NCI-H510A treated with DMSO at 0.1 percent for 48 hours (cell line): ENCODE measurements at regions not wholly inside any gene's neighbourhood (a gene's known extent, or its start where the extent isn't known, plus 50 kb on each side); places are given as distances from the start of the nearest gene placed in this dataset.

Source experiments
- DNase-seq: peaks from one replicate; lab custom pipeline; 2025; lab: John Stamatoyannopoulos, UW

DNA sequence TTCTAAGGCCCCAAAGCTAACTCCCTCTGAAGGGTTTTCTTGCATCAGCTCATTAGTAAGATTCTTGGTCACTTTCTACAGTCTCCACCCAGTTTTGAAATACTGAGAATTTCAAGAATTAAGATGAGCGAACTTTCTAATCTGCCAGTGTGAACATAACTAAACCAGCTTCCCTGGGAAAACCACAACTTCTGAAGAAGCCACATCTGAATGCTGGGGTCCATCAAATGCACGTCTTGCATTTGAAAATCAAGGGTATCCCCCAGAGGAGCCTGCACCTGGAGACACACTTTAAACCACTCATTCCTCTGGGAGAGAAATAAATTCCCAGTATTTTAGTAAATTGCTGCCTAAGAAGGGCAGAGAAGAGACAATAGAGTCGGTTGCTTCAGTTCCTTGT is 292.1 kb upstream of the CDH4 start:
- no peak for DNase-seq

DNA sequence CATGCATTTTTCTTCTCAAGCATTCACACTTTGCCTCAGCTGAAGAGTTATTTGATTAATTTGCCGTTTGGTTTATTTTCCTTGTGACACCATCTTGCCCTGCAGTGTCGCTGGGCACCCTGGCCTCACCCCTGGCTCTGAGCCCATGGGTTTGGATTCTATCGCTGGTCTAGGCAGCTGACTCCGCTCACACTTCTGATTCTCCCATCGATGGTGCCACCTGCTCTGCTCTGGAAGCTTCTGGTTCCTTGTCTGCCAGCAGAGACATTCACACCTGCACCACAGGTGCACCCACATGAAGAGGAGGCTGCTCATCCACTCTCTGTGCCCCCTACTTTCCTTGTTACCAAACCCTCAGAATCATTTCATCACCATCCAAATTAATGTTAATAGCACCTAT is 291.6 kb upstream of the CDH4 start:
- no peak for DNase-seq

GRCh38 chr20:60961551-60961950 is 290.5 kb upstream of the CDH4 start:
- DNase-seq: no peak

DNA sequence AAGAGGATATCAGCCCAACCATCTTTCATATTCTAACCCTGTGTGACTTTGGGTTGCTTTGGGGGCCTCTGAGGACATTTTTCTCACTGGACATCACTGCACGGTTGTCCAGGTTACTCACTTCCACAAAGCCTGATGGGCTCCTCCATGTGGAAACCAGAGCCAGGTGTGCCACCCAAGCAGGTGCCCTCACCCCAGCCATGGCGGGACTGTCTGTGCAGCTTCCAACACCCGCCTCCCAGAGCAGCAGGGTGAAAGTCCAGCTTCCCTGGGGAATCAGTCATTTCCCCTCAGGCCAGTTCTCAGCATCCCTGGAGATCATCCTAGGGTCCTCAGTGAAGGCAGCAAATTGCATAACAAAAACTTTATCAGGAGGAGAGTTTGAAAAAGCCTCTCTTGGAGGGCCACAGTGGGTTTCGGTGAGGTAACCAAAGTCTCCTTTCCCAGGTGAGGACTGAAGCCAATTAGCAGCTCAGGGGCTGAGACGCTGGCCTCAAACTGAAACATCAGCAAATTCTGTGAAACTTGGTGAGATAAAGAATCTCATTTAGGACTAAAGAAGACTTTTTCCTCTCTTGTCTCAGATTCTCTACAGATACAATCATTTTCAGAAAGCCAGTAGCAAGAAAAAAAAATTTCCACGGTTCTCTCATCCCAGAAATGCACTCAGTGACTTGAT is 289.6 kb upstream of the CDH4 start:
- no peak for DNase-seq

GRCh38 chr20:60963146-60963545 is 288.9 kb upstream of the CDH4 start:
- DNase-seq: no peak

DNA sequence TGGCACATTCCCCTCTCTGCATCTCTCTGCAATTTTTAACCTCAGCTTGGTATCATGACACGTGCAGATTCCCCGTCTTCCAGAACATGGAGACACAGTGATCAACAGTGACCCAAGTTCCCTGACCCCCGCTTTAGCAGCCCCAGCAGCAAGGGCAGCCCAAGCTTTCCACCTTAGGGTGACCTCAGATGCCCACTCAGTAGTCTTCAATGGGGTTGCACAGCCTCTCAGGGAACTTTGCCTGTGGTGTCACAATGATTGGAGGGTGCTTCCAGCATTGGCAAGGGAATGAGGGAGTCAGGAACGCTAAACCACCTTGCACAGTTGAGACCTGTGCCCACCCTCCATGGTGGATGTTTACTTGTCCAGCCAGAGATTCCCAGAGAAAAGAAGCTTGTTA is 287.1 kb upstream of the CDH4 start:
- DNase-seq: no peak

DNA sequence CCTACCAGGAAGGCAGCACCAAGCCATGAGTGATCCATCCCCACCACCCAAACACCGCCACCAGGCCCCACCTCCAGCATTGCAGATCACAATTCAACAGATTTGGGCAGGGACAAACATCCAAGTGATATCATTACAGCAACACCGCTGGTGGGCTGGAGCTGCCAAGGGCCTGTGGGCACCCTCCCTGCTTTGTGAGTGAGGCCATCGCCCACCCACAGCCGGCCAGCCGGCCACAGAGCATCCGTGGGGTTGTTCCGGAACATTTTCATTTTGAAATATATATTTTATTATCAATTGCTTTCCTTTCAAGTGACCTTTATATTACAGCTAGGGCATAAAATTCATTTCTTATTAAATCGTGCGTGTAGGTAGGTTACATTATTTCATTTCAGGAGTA is 286.0 kb upstream of the CDH4 start:
- no peak for DNase-seq

GRCh38 chr20:60966766-60967165 is 285.3 kb upstream of the CDH4 start:
- DNase-seq: no peak

DNA sequence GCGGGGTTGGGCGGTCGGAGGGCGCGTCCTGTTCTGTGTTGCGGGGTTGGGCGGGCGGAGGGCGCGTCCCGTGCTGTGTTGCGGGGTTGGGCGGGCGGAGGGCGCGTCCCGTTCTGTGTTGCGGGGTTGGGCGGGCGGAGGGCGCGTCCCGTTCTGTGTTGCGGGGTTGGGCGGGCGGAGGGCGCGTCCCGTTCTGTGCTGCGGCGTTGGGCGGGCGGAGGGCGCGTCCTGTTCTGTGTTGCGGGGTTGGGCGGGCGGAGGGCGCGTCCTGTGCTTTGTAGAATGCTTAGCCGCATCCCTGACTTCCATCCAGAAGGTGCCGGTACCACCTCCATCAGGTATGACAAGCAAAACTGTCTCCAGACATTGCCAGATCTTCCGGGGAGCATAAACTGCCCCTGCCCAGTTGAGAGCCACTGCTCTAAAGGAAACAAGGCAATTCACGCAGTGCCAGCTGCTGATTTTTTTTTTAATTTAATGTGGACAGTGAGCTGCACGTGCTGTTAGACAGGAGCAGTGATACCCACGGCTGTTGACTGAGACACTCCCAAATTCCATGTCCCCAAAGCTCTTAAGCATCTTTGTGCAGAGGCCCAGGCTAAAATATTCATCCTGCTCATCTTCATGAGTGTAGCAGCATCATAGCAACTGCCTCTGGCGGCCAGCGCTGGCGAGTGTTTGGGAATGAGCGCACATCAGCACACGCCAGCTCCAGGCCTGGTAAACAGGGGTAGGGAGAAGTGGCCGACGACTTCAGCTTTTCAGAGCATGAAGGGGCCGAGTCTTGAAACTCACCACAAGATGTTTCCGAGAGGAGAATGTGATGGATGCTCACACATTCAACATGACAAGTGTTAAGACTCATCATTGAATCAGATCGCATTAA is 284.4 kb upstream of the CDH4 start:
- DNase-seq: no peak

DNA sequence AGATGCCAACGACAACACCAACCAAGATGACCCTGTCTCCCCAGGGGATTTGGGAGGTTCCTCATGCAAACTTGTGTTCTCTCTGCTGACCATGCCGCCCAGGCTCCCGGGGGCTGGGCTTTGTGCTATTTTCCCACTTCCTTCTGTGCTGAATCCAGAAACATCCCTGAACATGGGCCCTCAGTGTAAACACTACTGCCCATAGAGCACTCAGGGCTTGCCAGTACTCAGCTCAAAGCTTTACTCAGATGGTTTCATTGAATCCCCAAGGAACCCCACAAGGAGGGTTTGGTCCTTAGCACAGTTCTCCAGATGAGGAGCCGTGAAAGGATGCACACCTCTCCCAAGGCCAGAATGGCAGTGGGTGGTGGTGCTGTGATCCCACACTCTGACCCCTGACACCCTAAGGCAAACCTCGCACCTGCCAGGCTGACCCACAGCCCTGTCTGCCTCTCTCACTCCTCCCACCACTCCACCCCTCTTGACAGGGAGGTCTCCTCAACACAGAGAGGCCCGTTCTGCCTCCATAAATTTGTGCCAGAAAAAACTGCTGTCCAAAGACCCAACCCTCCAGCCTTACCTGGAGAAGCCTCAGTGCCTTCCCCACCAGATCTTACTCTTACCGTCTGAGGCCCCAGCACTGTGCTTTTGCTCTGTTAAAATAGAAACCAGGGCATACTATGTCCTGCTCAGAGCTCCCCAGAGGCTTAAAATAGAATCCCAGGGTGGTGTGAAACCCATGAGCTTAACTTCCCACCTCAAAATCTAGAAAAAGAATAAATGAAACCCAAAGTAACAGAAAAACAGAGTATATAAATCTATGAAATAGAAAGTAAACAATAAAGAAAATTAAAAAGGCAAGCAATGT is 283.0 kb upstream of the CDH4 start:
- no peak for DNase-seq

GRCh38 chr20:60970601-60971000 is 281.5 kb upstream of the CDH4 start:
- no peak for DNase-seq

DNA sequence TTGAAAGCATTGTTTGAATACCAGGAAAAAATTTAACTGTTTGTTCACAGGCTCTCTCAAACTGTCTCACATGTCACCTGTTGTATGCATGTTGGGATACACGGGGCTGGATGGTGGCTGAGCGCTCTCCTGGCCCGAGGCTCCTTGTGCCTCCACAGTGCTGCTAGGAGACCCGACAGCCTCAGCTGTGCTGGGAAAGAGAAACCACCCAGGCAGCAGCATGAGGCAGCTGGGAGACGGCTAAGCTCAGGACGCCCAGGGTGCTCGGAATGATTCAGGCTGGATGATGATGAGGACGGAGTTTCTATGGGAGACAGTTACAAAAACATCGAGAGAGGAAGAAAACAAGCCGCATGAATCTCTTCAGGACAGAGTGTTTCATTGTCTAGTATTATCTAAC is 278.0 kb upstream of the CDH4 start:
- no peak for DNase-seq

DNA sequence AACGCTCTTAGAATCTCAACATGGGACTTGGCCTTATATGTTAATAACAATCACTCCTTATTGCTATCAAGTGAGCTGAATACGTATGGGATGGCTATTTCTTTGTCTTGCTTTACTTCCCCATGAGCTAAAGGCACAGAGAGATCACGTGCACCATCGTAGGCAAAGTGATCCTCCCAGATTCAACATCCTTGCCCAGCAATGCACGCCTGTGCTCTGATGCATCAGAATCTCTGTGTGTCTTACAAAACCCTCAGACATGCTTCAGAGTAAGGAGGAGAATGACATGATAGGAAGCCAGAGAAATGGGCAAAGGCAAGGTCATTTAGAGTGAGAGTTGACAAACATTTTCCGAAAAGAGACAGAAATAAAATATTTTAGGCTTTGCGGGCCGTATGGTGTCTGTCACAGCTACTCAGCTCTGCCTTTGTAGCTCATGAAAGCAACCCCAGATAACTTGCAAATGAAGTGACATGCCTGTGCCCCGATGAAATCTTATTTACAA is 277.6 kb upstream of the CDH4 start:
- no peak for DNase-seq

DNA sequence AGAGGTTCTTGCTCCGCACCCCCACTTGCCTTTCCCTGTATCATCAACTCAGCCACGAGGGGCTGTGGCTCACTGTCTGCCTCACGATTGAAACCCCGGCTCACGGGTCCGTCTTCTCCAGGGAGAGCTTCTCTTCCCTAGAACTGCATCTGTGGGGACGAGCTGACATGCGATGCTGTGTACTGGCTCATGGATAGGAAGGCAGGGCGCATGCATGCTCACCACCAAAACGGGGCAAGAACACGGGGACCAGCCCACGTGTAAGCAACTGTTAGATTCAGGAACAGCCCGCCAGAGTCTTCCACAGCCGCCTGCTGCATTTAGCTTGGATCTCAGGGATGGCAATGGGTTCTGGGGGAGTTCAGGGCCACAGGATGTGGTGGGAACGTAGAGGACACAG is 275.9 kb upstream of the CDH4 start:
- no peak for DNase-seq

GRCh38 chr20:60976913-60977312 is 275.1 kb upstream of the CDH4 start:
- DNase-seq: no peak

DNA sequence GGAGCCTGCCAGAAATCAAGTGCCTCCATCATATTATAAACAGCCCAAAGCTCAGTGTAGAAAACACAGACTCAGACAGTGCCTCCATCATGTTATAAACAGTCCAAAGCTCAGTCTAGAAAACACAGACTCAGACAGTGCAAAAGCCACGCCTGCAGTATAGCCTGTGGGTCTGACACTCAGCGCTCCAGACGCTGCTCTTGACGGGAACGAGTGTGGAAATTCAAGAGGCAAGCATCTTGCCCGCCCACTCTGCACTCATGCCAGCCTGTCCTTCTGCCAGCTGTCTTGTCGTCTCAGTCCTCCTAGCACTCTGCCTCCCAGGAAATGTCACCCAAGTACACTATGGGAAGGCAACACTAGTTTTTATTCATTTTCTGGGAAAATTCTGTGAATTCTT is 274.2 kb upstream of the CDH4 start:
- DNase-seq: no peak

GRCh38 chr20:60984666-60985065 is 267.4 kb upstream of the CDH4 start:
- no peak for DNase-seq

DNA sequence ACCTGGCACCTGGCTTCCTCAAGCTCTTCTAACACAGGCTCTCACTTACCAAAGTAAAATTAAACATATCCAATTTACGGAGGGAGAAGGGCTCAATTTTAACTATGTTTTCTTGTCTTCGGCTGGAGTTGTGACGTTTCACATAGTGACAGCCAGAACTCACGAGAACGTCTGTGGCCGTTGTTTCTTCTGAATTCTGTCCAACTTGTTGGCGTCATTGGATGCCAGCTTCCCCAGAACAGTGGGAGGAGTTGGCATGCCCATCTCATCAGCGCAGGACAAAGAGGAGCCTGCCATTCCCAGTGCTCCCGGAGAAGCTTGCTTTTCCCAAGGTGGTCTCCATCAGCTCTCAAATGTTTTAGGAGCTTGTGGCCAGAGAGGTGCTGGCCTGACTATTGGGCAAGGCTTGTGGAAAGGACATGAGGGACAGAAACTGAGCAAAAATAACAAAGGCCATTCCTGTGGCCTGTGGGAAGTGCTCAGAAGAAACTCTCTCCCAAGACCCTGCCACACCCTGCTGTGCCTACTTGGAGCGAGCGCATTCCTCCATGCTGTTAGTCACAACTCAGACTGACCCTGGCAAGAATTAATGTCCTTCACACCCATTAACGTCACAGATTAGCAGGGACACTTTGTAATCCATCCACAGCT is 265.4 kb upstream of the CDH4 start:
- DNase-seq: no peak

DNA sequence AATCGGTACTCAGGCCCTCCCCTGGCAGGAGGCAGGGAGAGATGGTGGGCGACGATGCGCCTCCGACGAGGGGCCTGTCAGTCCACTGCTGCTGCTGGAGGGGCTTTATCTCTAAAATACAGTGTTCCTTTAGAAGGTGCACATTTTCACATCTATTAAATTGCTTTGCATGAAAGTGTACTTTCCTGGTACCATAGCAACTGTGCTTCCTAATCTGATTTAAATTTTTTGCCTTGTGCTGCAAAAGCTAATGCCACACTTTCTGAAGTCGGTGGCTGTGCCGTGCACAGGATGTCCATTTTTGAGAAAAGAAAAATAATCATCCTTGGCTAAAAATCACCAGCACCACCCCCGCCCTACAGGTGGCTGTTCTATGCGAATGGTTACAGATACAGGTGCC is 262.0 kb upstream of the CDH4 start:
- no peak for DNase-seq

GRCh38 chr20:60990643-60991042 is 261.4 kb upstream of the CDH4 start:
- no peak for DNase-seq

DNA sequence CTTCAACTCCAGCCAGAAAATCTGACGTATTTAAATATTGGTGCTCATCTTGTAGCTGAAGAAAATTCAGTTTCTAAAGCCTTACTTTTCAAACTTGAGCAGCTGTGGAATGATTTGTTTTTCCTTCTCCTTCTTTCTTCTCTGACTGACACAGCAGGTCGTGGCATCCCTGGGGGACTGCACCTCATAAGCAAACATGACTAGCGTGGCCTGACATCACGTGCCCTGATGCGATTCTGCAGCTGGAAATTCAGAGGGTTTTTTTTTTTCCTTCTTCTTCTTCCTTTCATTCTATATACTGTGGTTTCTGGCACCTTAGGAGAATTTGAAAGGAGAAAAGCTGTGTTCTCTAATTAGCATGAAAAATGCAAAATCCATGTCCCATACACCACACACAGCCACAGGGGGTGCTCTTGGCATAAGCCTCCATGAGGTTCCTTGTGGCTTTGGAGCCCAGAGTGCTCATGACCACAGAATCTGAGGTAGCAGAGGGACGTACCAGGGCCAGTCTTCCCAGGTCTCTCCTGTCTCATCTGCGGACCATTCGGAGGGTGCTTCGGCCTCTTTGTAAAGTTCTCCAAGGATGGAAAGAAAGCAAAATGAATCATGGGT is 258.5 kb upstream of the CDH4 start:
- DNase-seq: no peak

GRCh38 chr20:60999250-60999649 is 252.8 kb upstream of the CDH4 start:
- DNase-seq: no peak
